Uterus (tissue), 2 donors: ENCODE measurements at regions not wholly inside any gene's neighbourhood (a gene's known extent, or its start where the extent isn't known, plus 50 kb on each side); places are given as distances from the start of the nearest gene placed in this dataset.

Source experiments
- CTCF ChIP-seq, 4 experiments: fragments of 200-600 bp in 2 of 4; fragments of 450-650 bp in 2 of 4; sonication (generic) in 2 of 4; IDR thresholded peaks; one replicate each; pipeline ENCODE4 v1.5.1; 2016 to 2019; ENCODE audit warnings: antibody characterized with exemption in 4 of 4, mild to moderate bottlenecking in 2 of 4, moderate library complexity in 1 of 4
- POLR2A ChIP-seq, 2 donors: fragments of 450-650 bp; IDR thresholded peaks; one replicate each; pipeline ENCODE4 v1.6.1; 2016; ENCODE audit warnings: antibody characterized with exemption in 2 of 2, mild to moderate bottlenecking in 1 of 2, moderate library complexity in 1 of 2

- no peak for TF ChIP-seq CTCF (IDR thresholded peaks at IDR 0.05)
- no peak for TF ChIP-seq POLR2A (IDR thresholded peaks at IDR 0.05)
These were observed 166.7 kb downstream of the CDC14C start for GRCh38 chr7:49091089-49091488.
